ENCODE measurements at regions not wholly inside any gene's neighbourhood (a gene's known extent, or its start where the extent isn't known, plus 50 kb on each side); places are given as distances from the start of the nearest gene placed in this dataset.

- TF ChIP-seq OVOL2 (CRISPR knock-in tag; IDR thresholded peaks at IDR 0.05; ENCODE audit: borderline replicate concordance) (no peak), MAX (CRISPR knock-in tag; IDR thresholded peaks at IDR 0.05) (no peak)
These were observed 506.9 kb downstream of the OCA2 start (continued) for GRCh38 chr15:27592036-27592760.

Data from WTC11 (cell line).